GM18526 (cell line): ENCODE measurements at regions not wholly inside any gene's neighbourhood (a gene's known extent, or its start where the extent isn't known, plus 50 kb on each side); places are given as distances from the start of the nearest gene placed in this dataset.

Experiments used
- POLR2A ChIP-seq: IDR thresholded peaks from 3 replicates; pipeline ENCODE4 v1.6.1; 2011; ENCODE audit not compliant: insufficient read length; ENCODE audit errors: extremely low read depth

DNA sequence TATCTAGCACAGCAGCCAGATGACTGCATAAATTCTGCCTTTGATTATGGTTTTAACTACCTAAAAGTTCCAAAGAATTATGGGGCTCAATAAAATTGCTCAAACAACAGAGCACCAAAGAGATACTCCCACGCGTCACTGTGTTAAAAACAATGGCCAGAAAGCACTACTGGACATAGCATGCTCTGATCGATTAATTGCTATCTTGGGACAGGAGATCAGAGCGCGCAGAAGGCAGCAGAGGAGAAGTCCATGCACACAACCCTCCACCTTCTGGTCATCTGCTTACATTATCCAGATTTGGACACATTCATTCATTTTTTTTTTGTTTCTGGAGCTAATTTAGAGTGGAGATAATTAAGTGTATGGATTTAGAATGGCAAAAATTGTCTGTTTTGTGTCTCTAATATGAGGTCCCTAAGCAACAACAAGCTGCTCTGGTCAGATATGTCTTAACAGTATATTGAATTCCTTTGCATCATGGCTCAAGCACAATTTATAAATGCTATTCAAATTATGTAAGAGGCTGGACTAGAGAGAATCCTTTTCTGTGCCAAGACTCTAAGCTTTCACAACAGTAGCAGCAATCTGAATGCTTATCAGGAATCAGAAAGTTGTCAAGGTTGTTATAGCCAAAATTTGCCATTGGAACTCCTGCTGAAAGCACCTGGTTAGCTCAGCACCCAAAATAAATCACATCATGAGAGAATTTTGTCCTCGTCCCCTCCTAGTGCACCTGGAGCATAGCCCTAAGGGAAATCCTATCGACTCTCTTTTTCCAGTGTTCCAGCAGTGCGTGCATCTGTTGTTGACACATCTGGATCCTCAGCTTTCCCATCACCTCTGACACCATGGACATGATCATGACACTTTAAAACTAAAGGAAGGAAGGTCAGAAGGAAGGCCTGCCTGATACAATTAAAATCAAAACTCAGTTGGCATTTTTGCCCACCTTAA, 98.6 kb upstream of the HMHB1 start:
- no peak for TF ChIP-seq POLR2A

DNA sequence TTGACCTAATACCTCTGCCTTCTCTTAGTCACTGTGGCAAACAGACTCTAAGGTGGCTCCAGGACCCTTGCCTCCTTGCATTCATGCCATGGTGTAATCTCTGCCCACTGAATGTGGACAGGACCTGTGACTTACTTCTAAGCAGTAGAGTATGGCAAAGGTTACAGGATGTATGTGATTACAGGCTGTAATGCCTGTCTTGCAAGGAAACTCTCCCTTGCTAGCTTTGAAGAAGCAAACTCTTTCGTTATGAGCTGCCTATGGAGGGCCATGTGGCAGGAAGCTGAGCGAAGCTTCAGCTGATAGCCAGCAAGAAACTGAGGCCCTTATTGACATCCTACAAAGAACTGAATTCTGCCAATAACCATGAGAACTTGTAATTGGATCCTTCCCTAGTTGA, 103.3 kb upstream of the HMHB1 start:
- TF ChIP-seq POLR2A = no peak

DNA sequence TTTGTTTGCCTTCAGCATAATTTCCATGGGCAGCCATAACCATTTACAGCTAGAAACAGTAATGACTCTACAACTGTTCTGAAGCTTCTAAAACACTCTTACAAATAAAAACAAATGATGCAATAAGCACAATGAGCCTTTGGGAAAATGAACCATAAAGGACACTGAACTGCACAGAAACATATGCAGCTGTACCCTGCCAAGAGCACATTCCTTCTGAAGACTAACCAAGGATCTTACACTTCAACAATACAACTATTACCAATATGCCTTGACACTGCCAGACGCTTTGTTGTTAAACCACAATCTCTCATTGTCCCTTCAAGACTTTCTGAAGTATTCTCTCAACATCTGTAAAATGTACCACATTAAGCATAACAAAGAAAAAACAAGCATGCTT, 104.2 kb upstream of the HMHB1 start:
- TF ChIP-seq POLR2A = no peak

DNA sequence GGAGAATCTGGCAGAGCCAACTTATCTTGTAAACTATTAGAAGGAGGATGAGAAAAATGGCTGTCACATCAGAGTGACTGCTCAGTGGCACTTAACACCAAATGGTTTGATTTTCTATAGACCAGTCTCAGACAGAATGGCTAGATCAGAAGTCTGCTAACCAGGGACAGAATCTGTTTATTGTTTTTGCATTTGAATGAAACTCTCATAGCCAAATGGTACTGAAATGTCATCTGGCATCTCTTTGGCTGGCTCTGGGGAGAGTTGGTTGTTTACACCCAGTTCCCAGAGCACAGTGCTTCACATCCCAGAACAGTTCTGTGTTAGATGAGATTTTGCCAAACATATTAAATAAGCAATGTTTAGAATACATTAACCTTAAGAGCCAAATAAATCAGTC, 106.6 kb upstream of the HMHB1 start:
- no peak for TF ChIP-seq POLR2A

GRCh38 chr5:143703659-143704058, 108.3 kb upstream of the HMHB1 start:
- TF ChIP-seq POLR2A = no peak

DNA sequence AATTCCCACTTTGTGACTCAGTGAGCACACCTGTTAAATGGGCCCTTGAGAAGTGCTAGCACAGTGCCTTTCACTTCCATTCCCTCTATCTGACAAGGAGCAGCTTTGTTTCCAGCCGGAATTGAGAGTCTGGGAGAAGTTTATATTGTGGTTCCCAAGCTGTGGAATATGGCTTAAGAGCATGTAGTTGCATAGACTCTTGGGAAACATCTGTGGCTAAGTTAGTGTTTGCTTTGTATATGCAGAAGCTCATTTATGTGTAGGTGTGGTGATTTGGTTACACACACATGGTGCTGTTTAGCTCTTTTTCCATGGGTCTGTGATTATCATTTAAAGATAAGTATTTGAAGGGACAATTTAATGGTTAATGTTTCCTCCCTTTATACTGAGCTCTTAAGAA, 110.5 kb upstream of the HMHB1 start:
- TF ChIP-seq POLR2A = no peak

- TF ChIP-seq POLR2A = no peak
Observed at GRCh38 chr5:143700994-143701393, 111.0 kb upstream of the HMHB1 start.

DNA sequence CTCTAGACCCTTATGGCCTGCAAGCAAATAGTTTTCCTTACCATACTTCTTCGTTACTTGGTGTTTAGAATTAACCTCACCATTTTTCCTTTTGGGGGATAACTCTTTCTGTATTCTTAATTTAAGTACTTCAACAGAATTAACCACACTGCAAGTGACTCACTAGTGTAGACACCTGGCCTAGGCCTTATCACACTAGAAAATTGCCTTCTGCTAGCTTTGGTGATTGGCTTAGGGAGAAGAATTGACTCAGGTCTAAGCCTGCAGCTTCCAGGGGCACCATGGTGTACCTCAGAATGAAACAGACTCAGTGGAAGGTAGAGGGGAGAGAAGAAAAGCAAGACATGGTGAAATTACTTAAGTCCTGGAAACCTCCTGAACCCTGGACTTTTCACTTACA, 112.8 kb upstream of the HMHB1 start:
- TF ChIP-seq POLR2A = no peak

- TF ChIP-seq POLR2A = no peak
Observed at GRCh38 chr5:143698574-143698973, 113.4 kb upstream of the HMHB1 start.

GRCh38 chr5:143696921-143697320, 115.0 kb upstream of the HMHB1 start:
- TF ChIP-seq POLR2A = no peak

DNA sequence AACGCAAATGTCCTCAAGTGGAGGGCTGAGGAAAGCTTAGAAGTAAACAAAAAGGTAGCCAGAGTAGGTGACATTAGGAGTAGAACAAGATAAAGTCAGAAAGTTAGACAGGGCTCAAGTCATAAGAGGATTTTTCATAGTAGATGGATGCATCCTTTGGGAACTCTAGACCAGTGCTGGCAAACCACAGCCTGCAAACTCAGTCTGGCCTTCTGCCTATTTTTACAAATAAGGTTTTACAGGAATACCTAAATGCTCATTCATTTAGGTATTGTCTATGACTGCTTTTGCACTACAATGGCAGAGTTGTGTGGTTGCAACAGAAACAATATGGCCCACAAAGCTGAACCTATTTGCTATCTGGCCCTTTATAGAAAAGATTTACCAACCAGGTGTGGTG, 116.0 kb upstream of the HMHB1 start:
- no peak for TF ChIP-seq POLR2A

DNA sequence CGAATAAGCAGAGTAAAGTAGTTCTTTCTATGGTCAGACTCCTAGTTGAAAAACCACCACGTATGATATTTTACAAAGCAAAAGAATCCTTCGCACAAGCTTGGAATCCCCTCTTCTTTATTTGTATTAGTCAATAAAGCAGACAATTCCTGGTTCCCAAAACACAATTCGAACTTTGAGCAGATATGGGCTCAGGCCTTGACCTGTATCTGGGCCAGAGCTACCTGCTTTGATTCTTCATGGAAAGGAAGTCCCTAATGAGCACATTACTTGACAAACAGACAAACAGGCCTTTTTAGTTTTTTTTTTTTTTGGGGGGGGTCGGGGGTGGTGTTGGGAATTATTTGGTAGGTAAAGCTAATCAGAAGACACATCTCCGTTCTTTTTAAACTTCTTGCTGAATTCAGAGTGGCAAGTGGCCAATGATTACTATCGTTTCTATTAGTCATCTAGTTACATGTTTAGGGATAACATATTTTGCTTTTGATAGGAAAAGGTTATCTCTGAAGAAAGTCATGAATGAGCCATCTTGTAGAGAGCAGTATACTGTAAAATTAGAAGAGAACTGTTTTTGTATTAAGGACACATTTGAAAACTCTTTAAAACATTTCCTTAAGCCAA, 116.6 kb upstream of the HMHB1 start:
- no peak for TF ChIP-seq POLR2A

DNA sequence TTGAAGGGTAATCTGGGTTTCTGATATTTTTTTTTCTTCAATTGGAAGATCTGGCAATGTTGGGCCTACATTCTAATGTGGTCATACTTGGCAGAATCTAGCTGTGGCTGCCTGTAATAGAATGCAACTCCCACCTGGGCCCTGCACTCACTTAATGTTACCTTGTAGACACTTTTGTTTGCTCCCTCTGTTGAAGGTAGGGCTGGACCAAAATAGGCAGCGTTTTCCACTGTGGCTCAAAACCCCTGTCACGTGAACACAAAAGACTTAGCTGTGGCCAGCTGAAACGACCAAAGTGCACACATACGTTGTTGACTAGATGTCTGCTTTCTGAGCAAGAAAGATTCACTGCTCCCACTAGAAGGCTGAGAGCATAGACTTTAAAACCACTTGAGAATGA, 117.6 kb upstream of the HMHB1 start:
- TF ChIP-seq POLR2A = no peak

DNA sequence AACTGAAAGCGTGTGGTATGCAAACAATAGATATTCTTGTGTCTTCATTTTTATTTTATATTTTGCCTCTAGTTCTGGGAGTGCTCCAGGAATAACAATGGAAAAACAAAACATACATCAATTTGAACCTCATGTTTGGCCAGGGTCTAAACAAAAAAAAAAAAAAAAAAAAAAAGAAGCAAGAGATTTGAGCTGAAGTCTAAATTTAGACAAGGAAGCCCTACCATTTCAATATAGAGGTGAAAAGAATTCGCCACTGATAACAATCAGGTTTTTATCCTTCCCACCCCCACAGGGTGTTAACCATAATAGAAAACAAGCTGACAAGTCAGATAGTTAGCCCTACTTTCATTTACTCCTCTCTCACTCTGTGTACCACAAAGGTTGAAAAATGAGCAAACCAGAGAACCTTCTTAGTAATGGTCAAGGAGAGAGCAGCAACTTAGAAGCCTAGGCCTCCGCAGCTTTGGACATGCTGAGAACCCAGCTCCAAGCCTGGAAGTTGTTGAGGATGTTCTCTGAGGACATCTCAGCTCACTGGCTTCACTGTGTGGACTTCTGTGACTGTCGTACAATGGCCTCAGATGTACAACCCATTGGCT, 118.2 kb upstream of the HMHB1 start:
- TF ChIP-seq POLR2A = no peak

DNA sequence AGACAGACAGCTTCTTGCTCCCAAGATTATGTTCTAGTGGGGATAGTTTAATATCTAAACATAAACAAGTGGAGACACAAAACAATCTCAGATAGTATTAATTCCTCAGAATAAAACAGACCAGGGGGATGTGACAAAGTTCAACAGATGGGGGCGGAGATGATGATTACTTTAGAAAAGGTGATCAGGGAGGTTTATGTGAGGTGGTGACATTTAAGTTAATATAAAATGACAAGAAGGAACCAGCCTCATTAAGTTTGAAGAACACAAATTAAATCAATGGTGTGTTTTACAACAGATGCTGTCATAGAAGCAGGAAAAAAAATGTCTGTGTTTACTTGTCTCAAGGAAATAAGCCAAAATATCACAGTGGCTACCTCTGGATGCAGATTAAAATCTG, 119.6 kb upstream of the HMHB1 start:
- TF ChIP-seq POLR2A = no peak

GRCh38 chr5:143691945-143692290, 120.0 kb upstream of the HMHB1 start:
- TF ChIP-seq POLR2A = no peak
